ENCODE measurements at regions not wholly inside any gene's neighbourhood (a gene's known extent, or its start where the extent isn't known, plus 50 kb on each side); places are given as distances from the start of the nearest gene placed in this dataset.

DNA sequence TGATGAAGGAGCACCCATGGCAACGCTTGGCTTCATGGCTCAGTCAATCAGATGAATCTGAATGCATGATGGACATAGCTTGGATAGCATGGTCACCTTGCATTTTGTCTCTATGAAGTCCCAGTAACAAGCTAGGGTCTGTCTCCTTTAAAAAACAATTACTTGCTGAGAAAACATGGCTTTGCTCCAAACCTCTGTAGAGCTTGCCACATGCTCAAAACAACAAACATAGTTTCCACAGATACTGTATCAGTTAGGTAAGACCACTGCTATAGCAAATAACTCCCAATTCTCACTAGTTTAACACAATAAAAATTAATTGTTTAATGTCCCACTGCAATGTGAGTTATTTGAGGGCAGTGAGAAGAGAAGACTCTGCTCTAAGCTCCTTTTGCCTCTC lies 401.0 kb downstream of the IRS1 start:
- no peak for TF ChIP-seq CTCF (conservative IDR thresholded peaks at IDR 0.05 in 1 of 2, IDR thresholded peaks at IDR 0.05 in 1 of 2; ENCODE audit: low read depth in 1 of 2, low read length in 2 of 2)
- no peak for TF ChIP-seq EZH2 (IDR thresholded peaks at IDR 0.05; ENCODE audit: low read length, missing control alignments)
- no peaks in the 10 kb centered on the region for H3K36me3 ChIP-seq (ENCODE audit: control insufficient read depth, insufficient read depth, low read length)
- no peak overlapping the region for H2AFZ ChIP-seq (ENCODE audit: low read length)
- no peak overlapping the region for H3K4me3 ChIP-seq (replicated peaks in 1 of 4; ENCODE audit: control extremely low read depth in 1 of 4, insufficient read depth in 1 of 4, low read depth in 3 of 4, low read length in 4 of 4)
- no peaks in the 10 kb centered on the region for H3K79me2 ChIP-seq (ENCODE audit: control insufficient read depth, insufficient read depth, low read length)
- H3K27me3 ChIP-seq (ENCODE audit: control insufficient read depth, insufficient read depth, low read length), result no peaks in the 10 kb centered on the region
- H3K4me2 ChIP-seq (ENCODE audit: extremely low read depth, insufficient read depth, low read length), result no peak overlapping the region
- no peaks in the 10 kb centered on the region for H3K9me3 ChIP-seq (ENCODE audit: control insufficient read depth, insufficient read depth, low read depth, low read length)
- H3K9ac ChIP-seq (ENCODE audit: insufficient read depth, low read length), result no peak overlapping the region
- H3K4me1 ChIP-seq (ENCODE audit: control insufficient read depth, extremely low read depth, insufficient read depth, low read length), result no peaks in the 10 kb centered on the region
- no peaks in the 10 kb centered on the region for H4K20me1 ChIP-seq (ENCODE audit: control insufficient read depth, extremely low read depth, insufficient read depth, low read length)
- no peak overlapping the region for H3K27ac ChIP-seq (ENCODE audit: insufficient read depth, low read length)
- DNase-seq (ENCODE audit: low read depth in 2 of 2), result peak; percentile 30 to 50

- Histone ChIP-seq H3K9me3 (ENCODE audit: control insufficient read depth, insufficient read depth, low read depth, low read length) (no peaks in the 10 kb centered on the region), H3K36me3 (ENCODE audit: control insufficient read depth, insufficient read depth, low read length) (no peaks in the 10 kb centered on the region), H3K4me2 (ENCODE audit: extremely low read depth, insufficient read depth, low read length) (no peak overlapping the region), H3K79me2 (ENCODE audit: control insufficient read depth, insufficient read depth, low read length) (no peaks in the 10 kb centered on the region), H3K4me1 (ENCODE audit: control insufficient read depth, extremely low read depth, insufficient read depth, low read length) (no peaks in the 10 kb centered on the region), H3K27ac (ENCODE audit: insufficient read depth, low read length) (no peak overlapping the region), H2AFZ (ENCODE audit: low read length) (no peak overlapping the region), H3K27me3 (ENCODE audit: control insufficient read depth, insufficient read depth, low read length) (no peaks in the 10 kb centered on the region), H3K4me3 (replicated peaks in 1 of 4; ENCODE audit: control extremely low read depth in 1 of 4, insufficient read depth in 1 of 4, low read depth in 3 of 4, low read length in 4 of 4) (no peak overlapping the region), H3K9ac (ENCODE audit: insufficient read depth, low read length) (no peak overlapping the region), H4K20me1 (ENCODE audit: control insufficient read depth, extremely low read depth, insufficient read depth, low read length) (no peaks in the 10 kb centered on the region)
- TF ChIP-seq CTCF (conservative IDR thresholded peaks at IDR 0.05 in 1 of 2, IDR thresholded peaks at IDR 0.05 in 1 of 2; ENCODE audit: low read depth in 1 of 2, low read length in 2 of 2) (no peak), EZH2 (IDR thresholded peaks at IDR 0.05; ENCODE audit: low read length, missing control alignments) (no peak)
- DNase-seq (ENCODE audit: low read depth in 2 of 2), result no peak
These were observed 403.1 kb downstream of the IRS1 start for GRCh38 chr2:226396541-226396940.

- Histone ChIP-seq H3K4me2 (ENCODE audit: extremely low read depth, insufficient read depth, low read length) (no peak overlapping the region), H3K9ac (ENCODE audit: insufficient read depth, low read length) (no peak overlapping the region), H3K79me2 (ENCODE audit: control insufficient read depth, insufficient read depth, low read length) (no peaks in the 10 kb centered on the region), H3K27ac (ENCODE audit: insufficient read depth, low read length) (no peak overlapping the region), H3K36me3 (ENCODE audit: control insufficient read depth, insufficient read depth, low read length) (no peaks in the 10 kb centered on the region), H4K20me1 (ENCODE audit: control insufficient read depth, extremely low read depth, insufficient read depth, low read length) (no peaks in the 10 kb centered on the region), H3K9me3 (ENCODE audit: control insufficient read depth, insufficient read depth, low read depth, low read length) (no peaks in the 10 kb centered on the region), H2AFZ (ENCODE audit: low read length) (no peak overlapping the region), H3K27me3 (ENCODE audit: control insufficient read depth, insufficient read depth, low read length) (no peaks in the 10 kb centered on the region), H3K4me1 (ENCODE audit: control insufficient read depth, extremely low read depth, insufficient read depth, low read length) (no peaks in the 10 kb centered on the region), H3K4me3 (replicated peaks in 1 of 4; ENCODE audit: control extremely low read depth in 1 of 4, insufficient read depth in 1 of 4, low read depth in 3 of 4, low read length in 4 of 4) (no peak overlapping the region)
- TF ChIP-seq CTCF (conservative IDR thresholded peaks at IDR 0.05 in 1 of 2, IDR thresholded peaks at IDR 0.05 in 1 of 2; ENCODE audit: low read depth in 1 of 2, low read length in 2 of 2), result no peak
- TF ChIP-seq EZH2 (IDR thresholded peaks at IDR 0.05; ENCODE audit: low read length, missing control alignments), result no peak
- DNase-seq (ENCODE audit: low read depth in 2 of 2), result no peak
These were observed 412.1 kb downstream of the IRS1 start for GRCh38 chr2:226387499-226387942.
